ENCODE measurements at regions not wholly inside any gene's neighbourhood (a gene's known extent, or its start where the extent isn't known, plus 50 kb on each side); places are given as distances from the start of the nearest gene placed in this dataset.
A peak's percentile ranks its signal among the peaks of the same experiment; 100 is the strongest.

DNA sequence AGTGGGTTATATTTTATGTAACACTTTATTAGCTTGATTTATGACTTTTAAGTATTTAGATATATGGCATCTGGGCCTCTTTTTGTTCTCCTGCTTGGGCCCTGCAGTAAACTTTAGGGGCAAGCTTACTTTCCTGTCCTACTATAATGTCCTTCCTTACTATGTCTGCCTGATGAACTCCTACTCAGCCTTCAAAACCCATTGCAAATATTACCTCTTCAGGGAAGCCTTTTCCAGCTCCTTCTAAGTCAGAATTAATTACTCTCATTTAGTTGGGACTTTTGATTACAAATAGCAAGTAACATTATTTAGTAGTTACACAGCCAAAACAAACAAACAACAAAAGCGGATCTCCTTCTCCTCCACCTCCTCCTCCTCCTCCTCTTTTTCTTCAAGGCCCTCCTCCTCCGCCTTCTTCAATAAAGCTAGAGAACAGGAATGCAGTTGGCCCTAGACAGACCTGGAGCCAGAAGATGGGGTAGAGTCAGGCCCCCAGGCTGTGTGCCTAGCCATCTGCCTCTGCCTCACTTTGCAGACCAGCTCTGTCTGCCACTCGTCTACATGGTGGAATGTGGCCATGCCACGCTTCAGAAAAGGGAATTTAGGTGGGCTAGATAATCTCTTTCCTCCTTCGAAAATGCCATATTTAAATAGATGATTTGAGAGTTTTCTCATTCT is 301.2 kb downstream of the SP3 start:
- H3K18ac ChIP-seq (ENCODE audit: insufficient read length, low read depth, low read length): no peak overlapping the region
- H2AK5ac ChIP-seq (ENCODE audit: insufficient read length, low read length): no peak overlapping the region
- H2BK15ac ChIP-seq (ENCODE audit: low read depth, low read length): no peak overlapping the region
- H3K27ac ChIP-seq (ENCODE audit: insufficient read length, low read depth, low read length): no peak overlapping the region
- no peaks in the 10 kb centered on the region for H4K20me1 ChIP-seq (ENCODE audit: control insufficient read depth, insufficient read depth, insufficient read length)
- no peak overlapping the region for H4K91ac ChIP-seq (ENCODE audit: insufficient read length, low read depth, low read length)
- no peak for DNase-seq
- peak overlapping the region; percentile 72 for H2BK120ac ChIP-seq (ENCODE audit: low read depth, low read length, poor library complexity, severe bottlenecking)
- H3K4me1 ChIP-seq (ENCODE audit: insufficient read depth, low read length): no peaks in the 10 kb centered on the region
- Mint-ChIP-seq H3K9me3 (no peaks in the 10 kb centered on the region), H3K4me1 (peaks cover 20 to 24% of the 10 kb centered on the region in 2 experiments), H3K27ac (no peak overlapping the region), H3K27me3 (ENCODE audit: low read depth) (no peaks in the 10 kb centered on the region), H3K36me3 (ENCODE audit: insufficient read depth in 1 of 3, low read depth in 3 of 3) (no peaks in the 10 kb centered on the region), H3K4me3 (no peak overlapping the region)
- H3T11ph ChIP-seq (ENCODE audit: low read length): no peak overlapping the region
- no peaks in the 10 kb centered on the region for H3K79me2 ChIP-seq (ENCODE audit: insufficient read depth, low read length)
- H3K9ac ChIP-seq (ENCODE audit: extremely low read depth, insufficient read length, low read length): no peak overlapping the region
- H3K79me1 ChIP-seq (ENCODE audit: insufficient read depth, low read depth, low read length, poor library complexity, severe bottlenecking): no peaks in the 10 kb centered on the region
- H3K56ac ChIP-seq (ENCODE audit: insufficient read length, low read depth, low read length): no peak overlapping the region
- H2BK12ac ChIP-seq (ENCODE audit: insufficient read length, low read depth, low read length): no peak overlapping the region
- no peak overlapping the region for H2BK5ac ChIP-seq (ENCODE audit: insufficient read length, low read length)
- TF ChIP-seq, protein P1, sequence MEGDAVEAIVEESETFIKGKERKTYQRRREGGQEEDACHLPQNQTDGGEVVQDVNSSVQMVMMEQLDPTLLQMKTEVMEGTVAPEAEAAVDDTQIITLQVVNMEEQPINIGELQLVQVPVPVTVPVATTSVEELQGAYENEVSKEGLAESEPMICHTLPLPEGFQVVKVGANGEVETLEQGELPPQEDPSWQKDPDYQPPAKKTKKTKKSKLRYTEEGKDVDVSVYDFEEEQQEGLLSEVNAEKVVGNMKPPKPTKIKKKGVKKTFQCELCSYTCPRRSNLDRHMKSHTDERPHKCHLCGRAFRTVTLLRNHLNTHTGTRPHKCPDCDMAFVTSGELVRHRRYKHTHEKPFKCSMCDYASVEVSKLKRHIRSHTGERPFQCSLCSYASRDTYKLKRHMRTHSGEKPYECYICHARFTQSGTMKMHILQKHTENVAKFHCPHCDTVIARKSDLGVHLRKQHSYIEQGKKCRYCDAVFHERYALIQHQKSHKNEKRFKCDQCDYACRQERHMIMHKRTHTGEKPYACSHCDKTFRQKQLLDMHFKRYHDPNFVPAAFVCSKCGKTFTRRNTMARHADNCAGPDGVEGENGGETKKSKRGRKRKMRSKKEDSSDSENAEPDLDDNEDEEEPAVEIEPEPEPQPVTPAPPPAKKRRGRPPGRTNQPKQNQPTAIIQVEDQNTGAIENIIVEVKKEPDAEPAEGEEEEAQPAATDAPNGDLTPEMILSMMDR (conservative IDR thresholded peaks at IDR 0.05): no peak
- no peaks in the 10 kb centered on the region for H3K23me2 ChIP-seq (ENCODE audit: insufficient read length, low read depth, low read length, poor library complexity, severe bottlenecking)
- no peak overlapping the region for H3K14ac ChIP-seq (ENCODE audit: insufficient read depth, low read length)
- no peak overlapping the region for H3K4ac ChIP-seq (ENCODE audit: low read depth, low read length)
- WGBS (ENCODE audit: extremely low coverage, insufficient read length, low lambda C conversion rate): no CpG with 5 or more reads among the region's 5 CpGs
- no peak overlapping the region for H4K5ac ChIP-seq (ENCODE audit: insufficient read length, low read depth, low read length)
- no peak overlapping the region for H2AFZ ChIP-seq (ENCODE audit: low read length)
- no peak overlapping the region for H3K4me2 ChIP-seq (ENCODE audit: insufficient read depth, insufficient read length, low read length)
- H3K9me3 ChIP-seq (ENCODE audit: control insufficient read depth, low read depth, low read length): no peaks in the 10 kb centered on the region
- no peaks in the 10 kb centered on the region for H3K27me3 ChIP-seq (ENCODE audit: insufficient read depth, low read length)
- no peak overlapping the region for H2BK20ac ChIP-seq (ENCODE audit: low read depth, low read length, poor library complexity, severe bottlenecking)
- H3K23ac ChIP-seq (ENCODE audit: insufficient read length, low read depth, low read length): no peak overlapping the region
- no peak overlapping the region for H4K8ac ChIP-seq (replicated peaks; ENCODE audit: insufficient read length, low read depth, low read length)
